ENCODE measurements at regions not wholly inside any gene's neighbourhood (a gene's known extent, or its start where the extent isn't known, plus 50 kb on each side); places are given as distances from the start of the nearest gene placed in this dataset.

- peaks cover 22% of the 10 kb centered on the region; the same call in 1 of the 2 replicates for H3K27me3 ChIP-seq (ENCODE audit: control insufficient read depth, insufficient read depth, low read length)
- no peaks in the 10 kb centered on the region for H3K9me3 ChIP-seq (ENCODE audit: control insufficient read depth, insufficient read depth, low read depth, low read length)
- H3K27ac ChIP-seq (ENCODE audit: low read depth, low read length): no peak overlapping the region
- H3K9ac ChIP-seq (ENCODE audit: low read length): no peak overlapping the region
- peaks cover 45% of the 10 kb centered on the region for H3K36me3 ChIP-seq (ENCODE audit: control insufficient read depth, insufficient read depth, low read length)
- H3K4me1 ChIP-seq (ENCODE audit: control insufficient read depth, insufficient read depth, low read length): 0 out of 2 replicates have a peak, but pooled peaks cover 7% of the 10 kb centered on the region
- peak overlapping the region; percentile 94; the same call in 1 of the 2 replicates for H3K4me3 ChIP-seq (ENCODE audit: low read depth, low read length)
Measured at GRCh38 chr16:31701734-31702133, 171.9 kb upstream of the ZNF267 start.

- H3K4me3 ChIP-seq (ENCODE audit: low read depth, low read length): no peak overlapping the region
- no peak overlapping the region for H3K9ac ChIP-seq (ENCODE audit: low read length)
- peaks cover 15% of the 10 kb centered on the region; the same call in 1 of the 2 replicates for H3K27me3 ChIP-seq (ENCODE audit: control insufficient read depth, insufficient read depth, low read length)
- no peaks in the 10 kb centered on the region for H3K9me3 ChIP-seq (ENCODE audit: control insufficient read depth, insufficient read depth, low read depth, low read length)
- no peak overlapping the region for H3K27ac ChIP-seq (ENCODE audit: low read depth, low read length)
- 0 out of 2 replicates have a peak, but pooled peaks cover 7% of the 10 kb centered on the region for H3K4me1 ChIP-seq (ENCODE audit: control insufficient read depth, insufficient read depth, low read length)
- peaks cover 56% of the 10 kb centered on the region for H3K36me3 ChIP-seq (ENCODE audit: control insufficient read depth, insufficient read depth, low read length)
Measured at GRCh38 chr16:31702796-31703195, 170.8 kb upstream of the ZNF267 start.

- Histone ChIP-seq H3K9ac (ENCODE audit: low read length) (no peak overlapping the region), H3K9me3 (ENCODE audit: control insufficient read depth, insufficient read depth, low read depth, low read length) (no peaks in the 10 kb centered on the region), H3K27ac (ENCODE audit: low read depth, low read length) (no peak overlapping the region), H3K4me1 (ENCODE audit: control insufficient read depth, insufficient read depth, low read length) (0 out of 2 replicates have a peak, but pooled peaks cover 7% of the 10 kb centered on the region), H3K4me3 (ENCODE audit: low read depth, low read length) (no peak overlapping the region), H3K36me3 (ENCODE audit: control insufficient read depth, insufficient read depth, low read length) (peaks cover 64% of the 10 kb centered on the region), H3K27me3 (ENCODE audit: control insufficient read depth, insufficient read depth, low read length) (peaks cover 10% of the 10 kb centered on the region; the same call in 1 of the 2 replicates)
Measured at GRCh38 chr16:31703526-31704128, 170.0 kb upstream of the ZNF267 start.

GRCh38 chr16:31704138-31704537 is 169.5 kb upstream of the ZNF267 start:
- Histone ChIP-seq H3K27me3 (ENCODE audit: control insufficient read depth, insufficient read depth, low read length) (peaks cover 5% of the 10 kb centered on the region; the same call in 1 of the 2 replicates), H3K4me1 (ENCODE audit: control insufficient read depth, insufficient read depth, low read length) (0 out of 2 replicates have a peak, but pooled peaks cover 7% of the 10 kb centered on the region), H3K27ac (ENCODE audit: low read depth, low read length) (no peak overlapping the region), H3K9ac (ENCODE audit: low read length) (no peak overlapping the region), H3K4me3 (ENCODE audit: low read depth, low read length) (no peak overlapping the region), H3K36me3 (ENCODE audit: control insufficient read depth, insufficient read depth, low read length) (peaks cover 69% of the 10 kb centered on the region), H3K9me3 (ENCODE audit: control insufficient read depth, insufficient read depth, low read depth, low read length) (no peaks in the 10 kb centered on the region)

DNA sequence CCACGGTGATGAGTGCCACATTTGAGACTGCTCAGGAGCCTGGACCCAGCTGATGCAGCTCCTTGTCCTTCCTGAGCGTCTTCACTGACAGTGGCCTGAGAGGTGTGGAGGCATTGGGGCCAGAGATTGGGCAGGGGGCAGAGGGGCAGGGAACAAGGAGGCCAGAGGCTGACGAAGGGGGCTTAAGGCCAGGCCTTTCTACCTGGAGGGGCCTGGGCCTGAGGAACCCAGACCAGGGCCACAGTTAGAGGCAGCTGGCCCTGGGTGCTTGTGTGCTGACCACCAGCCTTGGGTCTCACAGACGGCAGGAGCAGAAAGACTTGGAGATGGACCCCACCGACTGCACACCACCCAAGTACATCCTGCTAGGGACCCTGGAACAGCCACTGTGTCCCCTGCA is 168.2 kb upstream of the ZNF267 start:
- Histone ChIP-seq H3K9me3 (ENCODE audit: control insufficient read depth, insufficient read depth, low read depth, low read length) (no peaks in the 10 kb centered on the region), H3K27ac (ENCODE audit: low read depth, low read length) (no peak overlapping the region), H3K36me3 (ENCODE audit: control insufficient read depth, insufficient read depth, low read length) (peaks cover 70% of the 10 kb centered on the region), H3K4me1 (ENCODE audit: control insufficient read depth, insufficient read depth, low read length) (0 out of 2 replicates have a peak, but pooled peaks cover 7% of the 10 kb centered on the region), H3K4me3 (ENCODE audit: low read depth, low read length) (no peak overlapping the region), H3K9ac (ENCODE audit: low read length) (no peak overlapping the region), H3K27me3 (ENCODE audit: control insufficient read depth, insufficient read depth, low read length) (no peaks in the 10 kb centered on the region)

GRCh38 chr16:31706318-31706717 is 167.3 kb upstream of the ZNF267 start:
- Histone ChIP-seq H3K36me3 (ENCODE audit: control insufficient read depth, insufficient read depth, low read length) (peaks cover 70% of the 10 kb centered on the region), H3K27ac (ENCODE audit: low read depth, low read length) (no peak overlapping the region), H3K9ac (ENCODE audit: low read length) (no peak overlapping the region), H3K27me3 (ENCODE audit: control insufficient read depth, insufficient read depth, low read length) (no peaks in the 10 kb centered on the region), H3K4me1 (ENCODE audit: control insufficient read depth, insufficient read depth, low read length) (0 out of 2 replicates have a peak, but pooled peaks cover 3% of the 10 kb centered on the region), H3K4me3 (ENCODE audit: low read depth, low read length) (no peak overlapping the region), H3K9me3 (ENCODE audit: control insufficient read depth, insufficient read depth, low read depth, low read length) (no peaks in the 10 kb centered on the region)

- Histone ChIP-seq H3K27ac (ENCODE audit: low read depth, low read length) (no peak overlapping the region), H3K9ac (ENCODE audit: low read length) (no peak overlapping the region), H3K4me1 (ENCODE audit: control insufficient read depth, insufficient read depth, low read length) (peaks cover 3% of the 10 kb centered on the region; the same call in 1 of the 2 replicates), H3K36me3 (ENCODE audit: control insufficient read depth, insufficient read depth, low read length) (peaks cover 70% of the 10 kb centered on the region), H3K27me3 (ENCODE audit: control insufficient read depth, insufficient read depth, low read length) (no peaks in the 10 kb centered on the region), H3K4me3 (ENCODE audit: low read depth, low read length) (no peak overlapping the region), H3K9me3 (ENCODE audit: control insufficient read depth, insufficient read depth, low read depth, low read length) (no peaks in the 10 kb centered on the region)
Measured at GRCh38 chr16:31706925-31707324, 166.7 kb upstream of the ZNF267 start.

DNA sequence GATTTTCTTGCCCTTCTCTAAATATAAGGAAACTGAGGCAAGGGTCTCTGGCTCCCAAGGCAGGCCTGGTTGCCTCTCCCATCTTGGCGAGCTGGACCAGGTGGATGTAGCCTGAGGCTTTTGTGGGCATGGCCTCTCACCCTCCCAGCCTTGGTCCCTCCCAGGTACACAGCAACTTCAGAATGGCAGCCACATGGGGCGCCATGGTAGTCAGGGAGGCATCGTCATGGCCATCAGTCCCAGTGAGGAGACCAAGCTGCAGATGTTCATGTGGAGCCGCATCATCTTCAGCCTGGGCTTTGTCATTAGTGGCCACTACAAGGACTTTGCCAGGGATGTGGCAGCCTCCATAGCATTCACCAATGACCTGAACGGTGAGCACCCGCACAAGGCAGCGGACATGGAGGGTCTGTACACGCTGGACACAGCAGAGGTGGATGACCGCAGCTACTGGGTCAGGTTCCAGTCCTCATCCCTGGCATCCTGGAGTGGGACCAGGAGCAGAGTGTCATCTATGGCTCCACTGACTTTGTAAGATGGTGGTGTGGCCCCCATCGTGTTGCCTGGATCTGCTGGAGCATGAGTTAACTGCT is 165.8 kb upstream of the ZNF267 start:
- Histone ChIP-seq H3K4me3 (ENCODE audit: low read depth, low read length) (no peak overlapping the region), H3K4me1 (ENCODE audit: control insufficient read depth, insufficient read depth, low read length) (peaks cover 11% of the 10 kb centered on the region; the same call in 1 of the 2 replicates), H3K9ac (ENCODE audit: low read length) (no peak overlapping the region), H3K9me3 (ENCODE audit: control insufficient read depth, insufficient read depth, low read depth, low read length) (no peaks in the 10 kb centered on the region), H3K36me3 (ENCODE audit: control insufficient read depth, insufficient read depth, low read length) (peaks cover 64% of the 10 kb centered on the region), H3K27me3 (ENCODE audit: control insufficient read depth, insufficient read depth, low read length) (no peaks in the 10 kb centered on the region), H3K27ac (ENCODE audit: low read depth, low read length) (no peak overlapping the region)

- Histone ChIP-seq H3K9me3 (ENCODE audit: control insufficient read depth, insufficient read depth, low read depth, low read length) (no peaks in the 10 kb centered on the region), H3K27ac (ENCODE audit: low read depth, low read length) (no peak overlapping the region), H3K27me3 (ENCODE audit: control insufficient read depth, insufficient read depth, low read length) (no peaks in the 10 kb centered on the region), H3K4me3 (ENCODE audit: low read depth, low read length) (no peak overlapping the region), H3K9ac (ENCODE audit: low read length) (no peak overlapping the region), H3K4me1 (ENCODE audit: control insufficient read depth, insufficient read depth, low read length) (peaks cover 11% of the 10 kb centered on the region; the same call in 1 of the 2 replicates), H3K36me3 (ENCODE audit: control insufficient read depth, insufficient read depth, low read length) (peaks cover 59% of the 10 kb centered on the region)
Measured at GRCh38 chr16:31708348-31708747, 165.3 kb upstream of the ZNF267 start.

DNA sequence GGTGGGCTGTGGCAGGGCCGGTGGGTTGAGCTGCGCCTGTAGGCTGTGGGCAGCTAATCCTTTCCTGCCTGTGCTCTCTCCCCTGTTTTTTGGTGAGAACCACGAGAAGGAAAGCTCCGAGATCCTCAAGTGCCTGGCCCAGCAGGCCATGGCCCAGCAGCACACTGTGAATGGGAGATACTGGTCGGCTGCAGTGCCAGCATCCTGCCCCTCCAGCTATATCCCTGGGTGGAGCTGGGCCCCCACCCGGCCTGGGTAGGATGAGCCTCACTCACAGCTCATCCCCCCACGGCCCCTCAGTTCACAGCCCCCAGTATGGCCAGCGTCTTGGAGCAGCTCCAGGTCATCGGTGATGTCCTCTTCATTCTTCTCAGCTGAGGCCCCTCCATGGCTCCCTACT is 164.4 kb upstream of the ZNF267 start:
- no peak overlapping the region for H3K4me3 ChIP-seq (ENCODE audit: low read depth, low read length)
- H3K9me3 ChIP-seq (ENCODE audit: control insufficient read depth, insufficient read depth, low read depth, low read length): no peaks in the 10 kb centered on the region
- peaks cover 51% of the 10 kb centered on the region for H3K36me3 ChIP-seq (ENCODE audit: control insufficient read depth, insufficient read depth, low read length)
- H3K27me3 ChIP-seq (ENCODE audit: control insufficient read depth, insufficient read depth, low read length): no peaks in the 10 kb centered on the region
- H3K27ac ChIP-seq (ENCODE audit: low read depth, low read length): no peak overlapping the region
- H3K4me1 ChIP-seq (ENCODE audit: control insufficient read depth, insufficient read depth, low read length): peaks cover 14% of the 10 kb centered on the region
- no peak overlapping the region for H3K9ac ChIP-seq (ENCODE audit: low read length)

DNA sequence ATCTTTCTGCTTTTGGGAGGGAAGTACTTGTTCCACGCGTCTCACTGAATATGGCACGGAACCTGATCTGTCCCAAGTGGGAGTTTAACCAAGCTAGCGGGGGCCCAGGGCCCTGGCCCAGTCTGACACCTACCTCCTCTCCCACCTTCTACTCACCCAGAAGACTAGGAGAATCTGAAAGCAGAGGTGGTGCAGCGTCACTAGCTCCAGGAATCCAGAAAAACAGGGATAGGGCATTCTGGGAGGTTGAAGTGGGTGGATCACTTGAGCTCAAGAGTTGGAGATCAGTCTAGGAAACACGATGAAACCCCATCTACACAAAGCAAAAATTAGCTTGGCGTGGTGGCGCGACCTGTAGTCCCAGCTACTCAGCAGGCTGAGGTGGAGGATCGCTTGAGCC is 163.5 kb upstream of the ZNF267 start:
- no peak overlapping the region for H3K27ac ChIP-seq (ENCODE audit: low read depth, low read length)
- no peaks in the 10 kb centered on the region for H3K27me3 ChIP-seq (ENCODE audit: control insufficient read depth, insufficient read depth, low read length)

More for the DNA sequence above, 163.5 kb upstream of the ZNF267 start:
- H3K9me3 ChIP-seq (ENCODE audit: control insufficient read depth, insufficient read depth, low read depth, low read length): no peaks in the 10 kb centered on the region
- no peak overlapping the region for H3K9ac ChIP-seq (ENCODE audit: low read length)
- H3K36me3 ChIP-seq (ENCODE audit: control insufficient read depth, insufficient read depth, low read length): peaks cover 42% of the 10 kb centered on the region
- H3K4me3 ChIP-seq (ENCODE audit: low read depth, low read length): no peak overlapping the region
- H3K4me1 ChIP-seq (ENCODE audit: control insufficient read depth, insufficient read depth, low read length): peaks cover 23% of the 10 kb centered on the region

Data from HUES6 (cell line).